ENCODE measurements at regions not wholly inside any gene's neighbourhood (a gene's known extent, or its start where the extent isn't known, plus 50 kb on each side); places are given as distances from the start of the nearest gene placed in this dataset.

GRCh38 chr6:156391061-156391672, 386.0 kb upstream of the ARID1B start:
- ATAC-seq (no peak), DNase-seq (no peak)
- Histone ChIP-seq H3K4me3 (no peak overlapping the region), H3K27ac (no peak overlapping the region), H3K27me3 (no peaks in the 10 kb centered on the region), H3K4me1 (no peaks in the 10 kb centered on the region), H3K9me3 (no peaks in the 10 kb centered on the region), H3K36me3 (replicated peaks in 1 of 2; ENCODE audit: insufficient read depth in 1 of 2, low read depth in 2 of 2) (no peaks in the 10 kb centered on the region)
- intact Hi-C loops (cut with DNase I) = no loop called here
- no peak for TF ChIP-seq POLR2A (IDR thresholded peaks at IDR 0.05)
- TF ChIP-seq CTCF (IDR thresholded peaks at IDR 0.05) = no peak
- 63 to 69% methylated on average over 9 to 11 of the region's 11 CpGs for WGBS, 2 donors

- H3K4me1 ChIP-seq = no peaks in the 10 kb centered on the region
- intact Hi-C loops (cut with DNase I) = no loop called here
- no peak for TF ChIP-seq CTCF (IDR thresholded peaks at IDR 0.05)
- TF ChIP-seq POLR2A (IDR thresholded peaks at IDR 0.05) = no peak
- no peak for DNase-seq
- 55 to 66% methylated on average over 3 of the region's 3 CpGs for WGBS, 2 donors
- ATAC-seq = no peak
- H3K9me3 ChIP-seq = no peaks in the 10 kb centered on the region
- no peaks in the 10 kb centered on the region for H3K36me3 ChIP-seq (replicated peaks in 1 of 2; ENCODE audit: insufficient read depth in 1 of 2, low read depth in 2 of 2)
- no peak overlapping the region for H3K4me3 ChIP-seq
- H3K27ac ChIP-seq = no peak overlapping the region
- H3K27me3 ChIP-seq = no peaks in the 10 kb centered on the region
Measured at GRCh38 chr6:156390621-156391020, 386.6 kb upstream of the ARID1B start.

GRCh38 chr6:156389296-156389695, 387.9 kb upstream of the ARID1B start:
- TF ChIP-seq CTCF (IDR thresholded peaks at IDR 0.05) (no peak), POLR2A (IDR thresholded peaks at IDR 0.05) (no peak)
- WGBS, 2 donors = 70 to 74% methylated on average over 4 to 10 of the region's 10 CpGs
- no peak overlapping the region for H3K27ac ChIP-seq
- H3K9me3 ChIP-seq = no peaks in the 10 kb centered on the region
- ATAC-seq = no peak
- intact Hi-C loops (cut with DNase I) = no loop called here
- H3K4me1 ChIP-seq = no peaks in the 10 kb centered on the region
- no peak overlapping the region for H3K4me3 ChIP-seq
- no peak for DNase-seq
- H3K36me3 ChIP-seq (replicated peaks in 1 of 2; ENCODE audit: insufficient read depth in 1 of 2, low read depth in 2 of 2) = no peaks in the 10 kb centered on the region
- no peaks in the 10 kb centered on the region for H3K27me3 ChIP-seq

GRCh38 chr6:156387472-156387871, 389.7 kb upstream of the ARID1B start:
- Histone ChIP-seq H3K36me3 (replicated peaks in 1 of 2; ENCODE audit: insufficient read depth in 1 of 2, low read depth in 2 of 2) (no peaks in the 10 kb centered on the region), H3K27ac (no peak overlapping the region), H3K4me1 (no peaks in the 10 kb centered on the region), H3K9me3 (no peaks in the 10 kb centered on the region), H3K27me3 (no peaks in the 10 kb centered on the region), H3K4me3 (no peak overlapping the region)
- 74 to 76% methylated on average over 4 of the region's 4 CpGs for WGBS, 2 donors
- intact Hi-C loops (cut with DNase I) = no loop called here
- DNase-seq (no peak), ATAC-seq (no peak)
- TF ChIP-seq CTCF (IDR thresholded peaks at IDR 0.05) (no peak), POLR2A (IDR thresholded peaks at IDR 0.05) (no peak)

- ATAC-seq (no peak), DNase-seq (no peak)
- no peak overlapping the region for H3K27ac ChIP-seq
- intact Hi-C loops (cut with DNase I) = no loop called here
- no peaks in the 10 kb centered on the region for H3K9me3 ChIP-seq
- H3K4me1 ChIP-seq = no peaks in the 10 kb centered on the region
- no peaks in the 10 kb centered on the region for H3K27me3 ChIP-seq
- H3K36me3 ChIP-seq (replicated peaks in 1 of 2; ENCODE audit: insufficient read depth in 1 of 2, low read depth in 2 of 2) = no peaks in the 10 kb centered on the region
- TF ChIP-seq CTCF (IDR thresholded peaks at IDR 0.05) (no peak), POLR2A (IDR thresholded peaks at IDR 0.05) (no peak)
- H3K4me3 ChIP-seq = no peak overlapping the region
- WGBS, 2 donors = 53 to 66% methylated on average over 2 of the region's 2 CpGs
Measured at GRCh38 chr6:156383059-156383458, 394.1 kb upstream of the ARID1B start.

All from body of pancreas (tissue), 4 donors.